Amygdala (tissue), 56 donors: ENCODE measurements at regions not wholly inside any gene's neighbourhood (a gene's known extent, or its start where the extent isn't known, plus 50 kb on each side); places are given as distances from the start of the nearest gene placed in this dataset.

Source experiments
- DNase-seq, 56 donors: peaks; one replicate each; lab custom pipeline; 2025; lab: John Stamatoyannopoulos, UW

DNA sequence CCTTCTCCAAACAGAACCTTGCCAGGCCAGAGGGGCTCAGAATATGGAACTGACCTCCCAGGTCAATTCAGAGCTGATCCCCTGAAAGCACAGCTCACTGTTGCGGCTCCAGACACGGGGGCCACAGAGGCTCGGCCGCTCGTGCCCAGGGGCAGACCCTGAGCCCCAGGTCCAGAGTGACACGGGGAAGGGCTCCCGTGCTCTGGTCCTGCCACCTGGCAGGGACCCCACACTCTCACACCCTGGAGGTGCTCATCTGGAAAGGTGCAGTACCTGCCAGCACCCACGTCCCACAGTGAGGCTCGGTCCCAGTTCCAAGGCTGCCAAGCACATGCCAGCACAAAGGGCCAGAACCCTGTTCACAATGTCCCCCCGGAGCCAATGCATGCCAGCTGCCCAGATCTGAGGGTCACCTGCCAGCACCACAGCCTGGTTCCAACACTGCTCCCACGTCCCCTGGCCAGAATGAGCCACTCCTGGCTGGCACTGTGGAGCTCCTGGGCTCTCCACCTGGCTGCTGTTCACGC lies 170.6 kb downstream of the SHANK2 start:
- DNase-seq, result no peak

DNA sequence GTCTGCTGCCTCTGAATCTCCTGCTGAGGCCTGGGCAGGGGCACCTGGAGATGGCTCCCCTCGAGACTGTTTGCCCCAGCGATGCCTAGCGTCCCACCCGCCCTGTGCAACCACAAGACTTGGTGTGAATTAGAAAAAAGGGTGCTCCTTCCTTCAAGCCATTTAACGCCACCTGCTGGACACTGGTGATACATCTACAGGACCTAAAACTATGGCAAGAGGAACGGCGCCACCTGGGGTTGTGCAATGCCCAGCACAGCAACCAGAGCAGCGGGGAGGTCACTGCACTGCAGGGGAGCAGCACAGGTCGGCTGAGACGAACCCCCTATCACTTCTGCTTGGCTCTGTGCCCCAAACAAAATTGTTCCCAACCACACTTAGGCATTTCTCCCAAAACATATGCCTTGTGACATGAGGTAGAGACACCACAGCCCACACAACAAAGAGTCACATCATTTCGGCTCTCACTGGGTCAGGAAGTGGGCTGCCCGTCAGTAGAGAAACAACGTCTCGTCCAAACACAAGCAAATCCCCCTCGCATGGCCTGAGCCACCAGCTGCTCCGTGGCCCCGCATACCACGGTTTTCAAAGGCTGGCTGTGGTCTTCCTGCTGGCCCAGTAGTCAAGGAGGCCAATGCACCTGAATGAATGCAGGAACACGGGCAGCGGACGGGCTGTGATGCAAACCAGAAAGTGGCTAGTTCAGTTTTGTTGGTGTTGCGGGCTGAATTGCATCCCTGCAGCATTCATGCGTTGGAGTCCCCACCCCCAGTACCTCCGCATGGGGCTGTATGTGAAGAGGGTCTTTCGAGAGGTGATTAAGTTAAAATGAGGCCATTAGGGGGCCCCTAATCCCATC lies 171.9 kb downstream of the SHANK2 start:
- peak in 48 of 56 donors; percentile 3 to 84 (median 48) for DNase-seq

- no peak for DNase-seq
Observed at GRCh38 chr11:71079795-71080194, 172.6 kb downstream of the SHANK2 start.

DNA sequence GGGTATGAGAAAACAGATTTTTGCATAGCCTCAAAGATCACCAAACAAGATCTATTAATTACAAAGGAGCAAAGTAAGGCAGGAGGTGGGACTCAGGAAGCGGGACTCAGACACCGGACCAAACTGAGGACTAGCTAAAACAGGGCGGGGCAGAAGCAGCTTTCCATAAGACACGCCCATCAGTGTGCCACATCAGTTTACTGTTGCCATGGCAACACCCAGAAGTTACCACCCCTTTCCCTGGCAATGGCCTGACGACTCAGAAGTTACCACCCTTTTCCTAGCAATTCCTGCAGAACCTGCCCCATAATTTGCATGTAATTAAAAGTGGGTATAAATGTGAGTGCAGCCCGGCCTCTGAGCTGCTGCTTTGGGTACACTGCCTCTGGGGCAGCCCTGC lies 173.9 kb downstream of the SHANK2 start:
- no peak for DNase-seq

GRCh38 chr11:71076525-71077304 lies 175.7 kb downstream of the SHANK2 start:
- no peak for DNase-seq

DNA sequence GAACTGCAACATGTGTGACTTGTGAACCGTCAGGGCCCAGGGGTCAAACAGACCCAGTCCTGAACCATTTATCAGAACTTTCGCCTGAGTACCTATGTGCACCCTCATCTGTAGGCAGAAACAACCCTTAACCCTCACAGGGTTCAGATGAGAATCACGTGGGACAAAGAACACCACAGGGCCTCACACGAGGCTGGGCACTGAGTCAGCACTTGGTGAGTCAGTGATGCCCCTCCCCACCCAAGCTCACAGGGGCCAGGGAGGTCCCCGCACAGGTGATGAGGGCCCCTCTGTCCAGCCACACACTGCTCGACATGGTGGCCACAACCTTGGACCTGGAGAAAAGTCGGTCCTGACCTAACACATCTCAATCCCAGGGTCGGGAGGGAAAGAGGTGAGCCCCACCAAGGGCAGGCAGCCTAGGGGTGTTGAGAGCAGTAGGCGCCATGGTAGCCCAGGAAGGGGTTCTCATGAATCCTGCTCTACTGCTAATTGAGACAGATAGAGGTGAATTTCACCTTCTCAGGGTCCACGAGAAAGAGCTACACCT lies 176.4 kb downstream of the SHANK2 start:
- no peak for DNase-seq

DNA sequence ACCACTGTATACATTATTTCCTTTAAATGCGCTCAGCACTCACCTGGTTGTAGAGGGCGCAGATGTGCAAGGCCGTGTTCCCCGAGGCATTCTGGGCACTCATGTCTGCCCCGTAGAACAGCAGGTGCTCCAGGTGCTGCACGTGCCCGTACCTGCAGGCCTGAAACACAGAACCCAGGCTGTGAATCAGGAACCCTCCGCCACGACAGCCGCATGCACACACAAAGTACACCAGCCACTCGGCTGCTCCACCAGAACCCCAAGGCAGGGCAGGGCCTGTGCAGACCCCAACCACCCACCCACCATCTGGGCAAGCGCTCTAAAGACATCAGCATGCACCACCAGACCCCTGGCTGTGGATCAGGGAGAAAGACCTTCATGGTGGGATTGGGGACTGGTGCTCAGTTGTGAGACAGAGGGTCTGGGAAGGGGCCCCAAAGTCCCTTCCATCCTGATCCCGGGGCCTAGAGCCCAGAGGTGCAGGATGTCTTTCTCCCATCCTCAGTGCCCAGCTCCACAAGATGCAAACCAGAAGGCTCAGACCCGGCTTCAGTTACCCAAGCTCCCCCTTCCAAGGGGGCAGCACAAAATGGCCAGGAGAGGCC lies 177.2 kb downstream of the SHANK2 start:
- DNase-seq, result no peak

DNA sequence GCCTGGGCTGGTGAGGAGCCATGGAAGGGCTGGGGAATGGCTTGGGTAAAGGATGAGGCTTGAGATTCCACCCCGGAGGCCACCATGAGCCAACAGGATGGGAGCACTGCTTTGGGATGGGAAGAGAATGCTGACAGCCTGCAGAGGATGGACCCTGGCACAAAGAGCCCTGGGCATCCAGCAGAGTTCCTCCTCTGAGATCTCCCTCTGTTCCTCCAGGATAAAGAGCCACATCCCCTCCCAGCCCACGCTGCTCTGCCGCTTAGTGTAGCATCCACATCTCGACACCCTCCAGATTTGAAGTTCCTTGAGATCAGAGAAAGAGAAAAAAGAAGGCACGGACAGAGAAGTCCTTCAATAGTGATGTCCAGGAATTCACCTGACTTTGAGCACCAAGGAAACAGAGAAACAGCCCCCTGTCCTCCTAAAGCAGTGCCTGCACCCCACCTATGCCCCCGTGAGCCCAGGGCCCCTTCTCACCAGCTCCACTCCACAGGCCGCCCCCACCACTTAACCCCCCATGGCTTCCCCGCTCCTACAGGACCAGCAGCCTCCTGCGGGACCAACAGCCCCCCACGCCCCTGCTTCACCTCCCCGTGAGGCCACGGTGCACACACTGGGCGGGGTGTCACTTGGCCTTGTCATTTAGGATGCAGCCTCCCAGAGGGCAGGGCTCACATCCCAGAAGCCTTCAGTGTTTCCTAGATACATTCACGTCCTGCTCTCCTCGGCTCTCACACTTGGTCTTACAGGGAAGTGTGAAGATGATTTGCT lies 180.5 kb downstream of the SHANK2 start:
- DNase-seq, result no peak

DNA sequence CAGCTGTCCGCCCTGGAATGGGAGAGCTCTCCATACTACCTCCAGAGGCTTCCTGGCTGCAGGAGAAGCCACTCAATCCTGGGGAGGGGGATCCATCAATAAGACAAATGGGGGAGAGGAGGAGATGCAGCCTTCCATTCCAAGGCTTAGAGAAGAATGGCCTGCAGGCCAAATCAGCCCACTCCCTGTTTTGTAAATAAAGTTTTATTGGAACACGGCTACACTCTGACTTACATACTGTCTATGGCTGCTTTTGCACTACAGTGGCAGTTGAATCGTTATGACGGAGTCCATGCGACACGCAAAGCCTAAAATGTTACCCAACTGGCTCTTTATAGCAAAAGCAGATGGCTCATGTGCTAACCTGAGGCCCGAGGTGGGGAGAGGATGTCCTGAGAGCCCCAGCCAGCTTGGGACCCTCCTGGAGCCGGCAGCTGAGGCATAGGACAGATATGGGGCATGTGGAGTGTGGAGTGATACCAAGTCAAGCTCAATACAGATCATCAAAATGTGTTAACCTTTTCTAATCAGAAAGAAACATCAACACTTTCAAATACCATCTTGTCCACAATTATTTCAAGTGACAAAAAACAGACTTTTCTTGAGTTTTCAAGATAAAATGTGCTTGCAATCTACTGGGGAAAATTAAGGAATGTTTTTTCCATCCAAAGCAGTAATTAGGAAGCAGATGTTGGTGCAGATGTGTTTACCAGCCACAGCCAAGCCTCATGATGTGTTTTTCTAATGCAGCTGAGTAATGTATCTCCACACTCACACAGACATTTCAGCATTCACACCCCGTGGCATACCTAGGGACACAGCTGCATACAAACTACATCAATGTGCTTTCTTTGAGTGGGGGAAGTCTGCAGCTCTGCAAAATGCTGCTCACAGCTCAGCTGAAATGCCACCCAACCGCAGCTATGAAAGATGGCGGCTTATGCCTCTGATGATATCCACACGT lies 181.6 kb downstream of the SHANK2 start:
- DNase-seq, result no peak

GRCh38 chr11:71068963-71069362 lies 183.4 kb downstream of the SHANK2 start:
- DNase-seq, result no peak

- no peak for DNase-seq
Observed at GRCh38 chr11:71067753-71068152, 184.6 kb downstream of the SHANK2 start.

DNA sequence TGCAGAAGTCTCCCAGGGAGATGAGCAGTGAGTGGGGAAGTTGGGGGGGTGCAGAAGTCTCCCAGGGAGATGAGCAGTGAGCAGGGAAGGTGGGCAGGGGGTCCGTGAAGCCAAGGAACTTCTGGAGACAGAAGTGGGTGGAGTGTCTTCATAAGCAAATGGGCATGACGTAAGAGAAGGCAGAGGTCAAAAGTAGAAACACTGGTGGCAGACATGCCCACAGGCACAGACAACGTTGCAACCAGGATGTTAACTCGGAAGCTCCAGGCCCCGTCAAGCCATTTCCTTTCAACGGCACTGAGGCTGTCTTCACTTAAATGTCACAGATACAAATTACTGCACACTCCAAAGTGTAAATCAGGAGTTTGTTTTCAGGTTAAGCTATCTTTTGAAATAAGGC lies 186.1 kb downstream of the SHANK2 start:
- no peak for DNase-seq

DNA sequence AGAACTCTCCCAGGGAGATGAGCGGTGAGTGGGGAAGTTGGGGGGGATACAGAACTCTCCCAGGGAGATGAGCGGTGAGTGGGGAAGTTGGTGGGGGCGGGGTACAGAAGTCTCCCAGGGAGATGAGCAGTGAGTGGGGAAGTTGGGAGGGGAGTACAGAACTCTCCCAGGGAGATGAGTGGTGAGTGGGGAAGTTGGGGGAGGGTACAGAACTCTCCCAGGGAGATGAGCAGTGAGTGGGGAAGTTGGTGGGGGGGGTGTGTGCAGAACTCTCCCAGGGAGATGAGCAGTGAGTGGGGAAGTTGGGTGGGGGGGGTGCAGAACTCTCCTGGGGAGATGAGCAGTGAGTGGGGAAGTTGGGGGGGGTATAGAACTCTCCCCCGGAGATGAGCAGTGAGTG lies 186.5 kb downstream of the SHANK2 start:
- DNase-seq, result no peak

- DNase-seq, result no peak
Observed at GRCh38 chr11:71064702-71065515, 187.5 kb downstream of the SHANK2 start.

- no peak for DNase-seq
Observed at GRCh38 chr11:71064183-71064582, 188.2 kb downstream of the SHANK2 start.

DNA sequence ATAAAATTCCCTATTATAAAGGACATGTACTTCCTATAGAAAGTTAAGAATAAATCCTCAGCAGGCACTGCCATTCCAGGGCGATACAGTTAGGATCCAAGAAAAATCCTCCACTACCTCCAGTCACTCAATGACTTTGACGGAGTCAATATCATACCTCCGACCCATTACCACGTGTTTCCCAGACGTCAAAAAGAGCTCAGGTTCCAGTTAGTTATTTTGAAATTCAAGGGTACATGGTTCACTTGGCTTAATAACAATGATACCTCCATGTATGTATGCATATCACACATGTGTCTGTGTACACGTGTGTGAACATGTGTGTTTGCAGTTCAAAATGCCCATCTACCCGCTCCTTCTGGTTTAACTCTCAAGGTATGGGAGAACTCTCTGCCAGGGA lies 189.2 kb downstream of the SHANK2 start:
- DNase-seq, result no peak

GRCh38 chr11:71062199-71062598 lies 190.2 kb downstream of the SHANK2 start:
- no peak for DNase-seq

DNA sequence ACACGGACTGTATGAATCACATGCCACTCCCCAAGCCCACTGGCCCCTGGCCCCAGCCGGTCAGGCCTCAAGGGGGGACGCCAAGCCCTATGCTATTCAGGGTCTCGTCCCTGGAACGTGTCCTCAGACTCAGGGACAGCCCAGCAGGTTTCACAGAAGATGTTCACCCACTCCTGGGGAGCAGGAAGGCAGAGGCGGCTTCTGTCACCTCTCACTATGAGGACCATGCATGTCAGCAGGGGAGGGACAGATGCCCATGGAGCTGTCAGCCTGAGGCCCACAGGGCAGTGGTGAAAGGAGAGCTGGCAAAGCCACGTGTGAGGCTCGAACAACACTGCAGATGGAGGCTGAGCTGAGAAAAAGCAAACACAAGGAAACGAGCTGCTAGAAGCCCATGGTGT lies 192.0 kb downstream of the SHANK2 start:
- no peak for DNase-seq
